LNCaP clone FGC (cell line): ENCODE measurements at regions not wholly inside any gene's neighbourhood (a gene's known extent, or its start where the extent isn't known, plus 50 kb on each side); places are given as distances from the start of the nearest gene placed in this dataset.

Experiments
- DNase-seq: peaks from one replicate; pipeline ENCODE4 v3.0.0-alpha.2; 2011; ENCODE audit warnings: low read depth
- H3K4me3 ChIP-seq: 2 replicates; pipeline ENCODE4 v1.5.1; 2011; ENCODE audit warnings: mild to moderate bottlenecking, low read depth, low read length, control low read depth
- CTCF ChIP-seq: IDR thresholded peaks from 2 replicates; pipeline ENCODE4 v1.5.1; 2012; ENCODE audit warnings: mild to moderate bottlenecking; ENCODE audit not compliant: control insufficient read depth, insufficient read depth; ENCODE audit errors: extremely low read depth

- no peak for TF ChIP-seq CTCF
- H3K4me3 ChIP-seq = no peak overlapping the region
- DNase-seq = no peak
Measured at GRCh38 chr7:42289473-42289872, 52.5 kb upstream of the GLI3 start.
